ENCODE measurements at regions not wholly inside any gene's neighbourhood (a gene's known extent, or its start where the extent isn't known, plus 50 kb on each side); places are given as distances from the start of the nearest gene placed in this dataset.

DNA sequence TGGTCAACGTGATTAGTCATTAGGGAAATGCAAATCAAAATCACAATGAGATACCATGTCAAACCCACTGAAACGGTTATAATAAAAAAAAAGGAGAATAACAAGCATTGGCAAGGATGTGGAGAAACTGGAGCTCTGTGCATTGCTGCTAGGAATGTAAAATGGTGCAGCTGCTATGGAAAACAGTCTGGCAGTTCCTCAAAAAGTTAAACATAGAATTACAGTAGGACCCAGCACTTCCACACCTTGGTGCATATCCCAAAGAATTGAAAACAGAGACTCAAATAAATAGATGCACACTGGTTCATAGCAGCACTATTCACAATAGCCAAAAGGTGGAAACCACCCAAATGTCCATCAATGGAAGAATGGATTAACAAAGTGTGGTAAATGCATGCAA is 201.5 kb upstream of the TUT7 start:
- no peak for DNase-seq

DNA sequence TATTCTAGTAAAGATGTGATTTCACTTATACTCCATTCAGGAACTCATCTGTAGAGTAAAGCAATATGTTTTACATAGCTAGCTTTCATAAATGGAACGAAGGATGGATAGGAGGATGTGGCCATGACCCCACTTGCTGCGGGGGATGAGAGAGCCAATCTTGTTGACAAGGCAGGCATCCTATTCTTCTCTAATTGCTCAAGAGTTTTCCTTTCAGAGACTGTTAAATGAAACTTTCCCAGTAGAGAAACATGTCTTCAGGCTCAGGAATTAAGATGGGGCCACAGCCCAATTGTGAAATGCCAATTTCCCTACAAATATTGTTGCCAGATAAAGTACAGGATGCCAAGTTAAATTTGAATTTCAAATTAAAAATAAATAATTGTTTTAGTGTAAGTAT is 196.2 kb upstream of the TUT7 start:
- DNase-seq = no peak

DNA sequence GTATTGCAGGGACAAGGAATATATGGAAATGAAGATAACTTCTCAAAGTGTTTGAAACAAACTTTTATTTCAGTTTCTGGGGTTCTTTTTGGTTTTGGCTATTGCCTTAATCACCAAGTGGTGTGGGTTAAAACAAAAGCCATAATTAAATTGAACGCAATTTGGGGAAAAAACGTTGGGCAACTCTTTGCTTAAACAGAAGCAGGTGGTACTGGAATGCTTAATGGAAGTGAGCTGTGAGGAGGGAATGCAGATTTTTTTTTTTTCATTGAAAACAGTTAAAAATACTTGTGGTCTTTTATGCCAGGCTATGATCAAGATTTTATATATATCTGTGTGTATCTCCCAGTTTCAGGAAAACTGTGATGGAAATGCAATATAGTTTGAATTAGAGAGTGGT is 195.7 kb upstream of the TUT7 start:
- no peak for DNase-seq

DNA sequence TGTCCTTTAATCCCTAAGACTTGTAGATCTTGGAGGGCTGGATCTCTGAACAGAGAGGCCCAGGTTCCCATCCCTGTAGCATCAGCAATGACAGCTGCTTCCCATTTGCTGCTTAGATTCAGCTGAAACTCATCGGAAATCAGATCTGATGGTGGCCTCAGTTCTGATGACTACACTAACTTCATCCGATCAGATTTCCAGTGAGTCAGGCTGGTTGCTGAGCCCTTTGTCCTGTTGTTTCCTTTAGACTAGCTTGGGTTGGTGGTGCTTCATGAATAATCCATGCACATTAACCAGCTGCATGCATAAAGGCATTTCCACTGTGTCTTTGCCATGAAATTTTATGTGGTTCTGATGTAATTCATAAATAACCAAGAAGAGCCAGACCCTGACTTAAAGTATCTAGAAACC is 195.2 kb upstream of the TUT7 start:
- no peak for DNase-seq

DNA sequence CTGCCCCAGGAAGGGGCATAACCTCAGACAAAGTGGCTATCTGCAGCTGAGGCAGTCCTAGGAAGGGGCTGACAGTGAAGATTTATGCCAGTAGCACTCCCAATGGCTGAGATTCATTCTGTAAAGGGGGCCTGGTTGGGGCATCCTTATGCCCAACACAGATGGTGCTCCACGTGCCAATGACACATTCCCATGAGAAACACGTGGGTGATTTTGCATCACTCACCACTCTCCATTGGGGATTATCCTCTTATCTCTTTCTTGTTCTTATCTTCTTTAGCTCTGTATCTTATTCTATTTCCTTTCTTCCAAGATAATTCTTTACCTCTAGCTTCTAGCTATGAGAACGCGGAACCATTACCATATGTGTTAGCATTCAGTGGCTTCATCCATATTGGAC is 194.0 kb upstream of the TUT7 start:
- DNase-seq = no peak

DNA sequence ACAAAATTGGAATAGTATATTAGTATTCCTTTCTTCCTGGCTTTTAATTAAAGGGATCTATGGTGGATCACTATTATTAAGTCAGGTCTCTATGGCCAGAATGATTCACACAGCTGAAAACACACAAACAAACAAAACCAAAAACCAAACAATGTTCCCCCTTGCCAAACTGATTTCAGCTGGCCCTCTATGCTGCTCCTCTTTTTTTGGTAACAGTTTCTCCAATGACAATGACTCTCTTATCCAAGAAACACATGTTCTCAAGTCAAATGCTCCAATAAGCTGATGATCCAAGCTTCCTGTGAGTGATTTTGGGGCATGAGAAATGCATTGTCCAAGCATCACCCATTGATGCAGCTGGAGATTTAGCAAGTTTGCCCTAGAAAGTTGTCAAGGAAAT is 193.4 kb upstream of the TUT7 start:
- DNase-seq = no peak

DNA sequence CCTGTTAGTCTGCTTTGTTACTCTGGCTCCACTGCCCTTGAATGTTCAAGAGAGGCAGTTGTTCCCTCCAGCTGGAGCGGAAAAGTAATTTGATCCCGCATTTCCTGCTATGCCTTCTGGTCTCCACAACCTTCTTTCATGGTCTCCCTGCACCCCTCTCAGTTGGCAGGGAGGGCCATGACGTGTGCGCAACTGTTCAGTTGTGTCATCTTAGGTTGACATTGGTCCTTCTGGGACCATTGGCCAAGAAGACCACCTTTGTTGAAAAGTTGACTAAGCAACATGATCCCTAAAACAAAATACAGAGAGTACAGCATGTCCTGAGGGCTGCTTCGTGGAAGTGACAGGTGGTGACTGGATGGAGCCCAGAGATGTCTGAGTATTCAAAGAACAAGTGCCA is 192.5 kb upstream of the TUT7 start:
- DNase-seq = no peak

DNA sequence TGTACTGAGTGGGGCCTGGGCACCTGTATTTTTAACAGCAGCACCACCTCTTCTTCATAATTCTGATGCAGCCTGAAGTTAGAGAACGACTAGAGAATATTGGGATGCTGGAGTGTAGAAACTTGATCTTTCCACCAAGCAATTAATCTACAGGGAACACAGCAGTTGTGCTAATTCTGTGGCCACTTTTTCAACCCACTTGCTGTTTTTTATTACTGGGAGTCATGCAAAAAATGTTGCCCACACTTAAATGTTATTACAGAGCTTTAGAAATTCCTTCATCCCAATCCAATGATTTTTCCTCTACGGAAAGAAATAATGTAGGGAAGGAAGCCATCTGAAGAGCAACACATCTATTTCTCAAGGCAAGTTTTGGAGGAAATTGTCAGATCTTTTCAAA is 190.9 kb upstream of the TUT7 start:
- no peak for DNase-seq

DNA sequence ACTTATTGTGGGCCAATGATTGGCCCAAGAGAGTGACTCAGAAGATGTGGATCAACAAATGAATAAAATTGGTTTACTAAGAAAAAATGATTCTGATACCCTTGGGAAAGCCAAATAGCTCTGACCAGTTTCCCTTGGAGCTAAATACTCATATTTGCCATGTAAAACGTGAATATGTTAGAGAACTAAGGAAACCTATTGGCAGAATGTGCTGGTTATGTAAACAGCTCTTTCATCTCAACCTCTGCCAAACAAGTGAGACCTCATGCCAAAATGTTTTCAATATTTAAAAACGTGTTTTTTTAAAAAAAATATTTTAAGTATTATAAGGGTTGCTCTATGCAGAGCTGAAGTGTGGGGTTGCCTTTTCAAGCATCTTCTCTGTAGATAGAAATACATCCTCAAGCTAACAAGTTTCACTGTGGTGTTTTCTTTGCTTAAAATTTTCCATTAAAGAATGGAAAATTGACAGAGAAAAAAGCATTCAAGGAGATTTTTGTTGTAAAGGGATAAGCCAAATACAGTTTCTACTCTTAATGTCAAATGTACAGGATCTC is 186.9 kb upstream of the TUT7 start:
- no peak for DNase-seq

DNA sequence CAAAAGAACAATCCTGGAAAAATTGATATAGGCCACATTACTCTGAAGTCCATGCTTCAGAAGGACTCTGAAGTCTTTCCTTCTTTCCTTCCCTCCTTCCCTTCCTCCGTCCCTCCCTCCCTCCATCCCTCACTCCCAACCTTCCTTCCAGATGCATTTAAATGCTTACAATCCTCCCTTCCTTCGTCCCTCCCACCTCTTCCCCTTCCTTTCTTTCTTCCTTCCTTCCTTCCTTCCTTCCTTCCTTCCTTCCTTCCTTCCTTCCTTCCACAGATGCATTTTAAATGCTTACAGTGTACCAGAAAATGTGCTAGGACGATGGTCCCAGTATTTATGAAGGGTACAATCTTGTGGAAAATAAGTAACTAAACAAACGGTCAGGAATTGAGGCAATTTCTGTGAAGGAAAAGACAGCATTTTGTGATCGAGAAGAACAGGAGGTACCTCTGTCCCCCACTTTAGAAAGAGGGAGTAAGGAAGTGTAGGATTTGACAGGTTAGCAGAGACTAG is 181.3 kb upstream of the TUT7 start:
- no peak for DNase-seq

DNA sequence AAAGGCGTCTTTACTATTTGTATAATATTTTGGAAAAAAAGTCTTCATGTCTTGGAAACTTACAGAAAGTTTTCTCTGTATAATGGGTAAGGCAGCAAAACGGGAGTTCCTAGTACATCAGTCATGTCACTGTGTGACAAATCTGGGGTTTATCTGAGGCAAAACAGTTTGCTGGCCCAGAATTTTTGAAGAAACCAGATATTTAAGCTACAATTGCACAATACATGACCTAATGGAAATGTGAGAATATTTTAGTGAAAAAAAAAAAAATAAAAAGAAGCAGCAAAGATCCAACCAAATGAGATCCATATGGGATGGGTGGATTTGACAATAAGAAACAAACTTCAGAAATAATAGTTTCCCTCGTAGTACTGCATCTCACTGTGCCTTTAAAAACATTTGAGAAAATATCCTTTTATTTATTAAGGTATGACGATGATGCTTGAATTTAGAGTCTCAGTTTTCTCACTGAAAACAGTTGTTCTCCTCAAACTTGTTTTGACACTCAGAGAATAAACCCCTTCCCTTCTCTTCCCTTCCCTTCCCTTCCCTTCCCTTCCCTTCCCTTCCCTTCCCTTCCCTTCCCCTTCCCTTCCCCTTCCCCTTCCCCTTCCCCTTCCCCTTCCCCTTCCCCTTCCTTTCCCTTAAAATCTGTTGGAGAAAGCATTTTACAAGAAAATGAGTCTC is 180.5 kb upstream of the TUT7 start:
- DNase-seq = no peak

DNA sequence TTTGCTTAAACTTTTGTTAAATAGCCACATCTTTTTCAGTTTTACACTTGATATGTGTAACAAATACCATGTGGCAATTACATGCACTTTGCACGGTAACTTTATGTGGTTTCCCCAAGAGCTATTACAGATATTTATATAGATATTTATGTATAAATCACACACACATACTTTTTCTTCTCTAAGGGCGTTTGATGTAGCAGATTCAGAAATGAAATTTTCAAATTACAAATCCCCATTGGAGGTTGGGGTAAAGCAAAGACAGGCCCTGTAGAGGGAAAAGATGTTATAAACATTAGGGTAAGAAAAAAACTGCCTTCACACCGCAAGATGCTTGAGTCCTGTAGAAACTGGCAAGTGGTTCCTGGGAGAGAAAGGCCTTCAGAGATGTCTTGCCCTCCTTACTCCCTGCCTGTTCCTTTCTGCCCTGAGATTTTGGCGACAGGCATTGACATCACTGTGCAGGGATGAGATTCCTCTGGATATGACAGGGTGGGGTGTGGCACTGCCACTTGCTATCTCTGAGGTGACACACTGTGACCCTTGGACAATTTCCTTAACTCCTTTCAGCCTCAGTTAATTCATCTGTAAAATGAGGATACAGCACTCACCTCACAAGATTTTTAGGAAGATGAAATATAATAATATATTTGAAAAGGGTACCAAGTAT is 177.9 kb upstream of the TUT7 start:
- no peak for DNase-seq

DNA sequence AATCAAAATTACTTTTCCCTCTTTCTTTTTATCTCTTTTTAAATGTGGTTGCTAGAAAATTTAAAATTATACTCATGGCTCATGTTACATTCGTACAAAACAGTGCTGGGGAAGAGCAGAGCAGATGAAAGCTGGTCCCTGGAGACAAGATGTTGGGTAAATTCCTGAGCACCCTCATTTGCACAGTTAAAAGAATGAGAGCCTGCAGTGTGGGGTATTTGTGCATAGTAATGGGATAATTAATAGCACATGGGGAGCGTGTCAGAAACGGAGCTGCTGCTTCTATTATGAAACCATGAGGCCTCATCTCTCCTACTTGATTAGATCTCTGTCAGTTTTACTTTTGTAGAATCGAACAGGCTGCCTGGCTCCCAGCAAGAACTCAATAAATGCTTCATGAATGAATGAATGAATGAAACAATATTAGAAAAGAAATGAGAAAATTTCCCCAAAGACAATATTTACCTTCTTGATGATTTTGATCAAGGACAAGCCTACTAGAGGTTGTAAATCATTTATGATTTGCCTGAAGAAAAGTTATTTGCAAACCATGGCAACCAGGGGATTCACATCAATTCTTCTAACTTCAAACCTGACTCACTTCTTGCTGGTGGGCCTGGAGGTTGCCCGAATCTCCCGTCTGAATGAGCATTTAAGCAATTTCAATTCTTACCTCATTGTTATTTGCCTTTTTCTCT is 177.2 kb upstream of the TUT7 start:
- no peak for DNase-seq

DNA sequence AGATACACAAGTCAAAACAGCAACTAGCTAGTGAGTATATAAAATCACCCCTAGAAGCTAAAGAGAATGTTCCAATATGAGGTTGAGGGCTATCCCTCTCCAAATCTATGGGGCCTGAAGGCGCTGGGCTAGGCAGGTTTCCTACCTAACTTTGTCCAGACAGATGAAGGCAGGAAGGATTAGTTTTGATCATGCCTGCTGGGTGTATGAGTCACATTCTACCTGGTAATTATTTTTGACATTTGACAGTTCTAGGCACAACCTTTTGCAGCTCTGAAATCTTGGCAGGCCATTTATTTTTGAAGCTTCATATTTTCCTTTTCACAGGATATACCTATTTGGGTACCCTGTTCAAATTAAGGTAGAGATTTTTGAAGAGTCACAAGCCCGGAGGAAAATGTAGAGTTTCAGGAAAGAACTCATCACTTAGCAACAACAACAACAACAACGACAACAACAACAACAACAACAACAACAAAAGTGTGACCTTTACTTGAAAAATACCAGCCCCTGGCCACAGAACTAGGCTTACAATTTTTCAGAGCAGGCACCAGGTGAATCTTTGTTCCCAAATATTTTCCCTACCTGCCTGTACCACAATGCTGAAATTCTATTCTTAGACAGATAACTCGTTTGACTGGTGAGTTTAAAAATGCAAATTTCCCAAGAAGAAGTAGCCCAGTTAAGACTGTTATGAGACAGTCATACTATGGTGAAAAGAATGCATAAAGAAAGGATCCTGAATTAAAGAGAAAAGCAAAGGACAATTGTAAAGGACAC is 175.5 kb upstream of the TUT7 start:
- no peak for DNase-seq

DNA sequence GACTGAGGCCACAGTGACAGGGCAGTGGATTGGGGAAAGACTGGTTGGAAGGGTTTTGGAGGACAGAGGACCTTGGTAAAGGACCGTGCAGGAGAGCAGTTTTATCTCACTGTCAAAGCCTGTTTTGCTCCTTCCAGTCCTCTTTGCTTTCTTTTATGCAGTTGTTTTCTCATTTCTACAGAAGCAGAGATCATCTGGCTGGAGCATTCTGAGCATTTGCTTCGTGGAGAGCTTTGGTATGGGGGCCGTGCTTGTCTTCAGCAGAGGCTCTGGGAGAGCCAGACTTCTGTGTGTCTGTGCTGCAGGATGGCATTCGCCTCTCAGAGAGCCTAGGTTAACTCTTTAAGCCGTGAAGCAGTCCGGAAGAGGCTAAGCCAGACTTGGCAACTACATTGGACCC is 171.8 kb upstream of the TUT7 start:
- DNase-seq = no peak

DNA sequence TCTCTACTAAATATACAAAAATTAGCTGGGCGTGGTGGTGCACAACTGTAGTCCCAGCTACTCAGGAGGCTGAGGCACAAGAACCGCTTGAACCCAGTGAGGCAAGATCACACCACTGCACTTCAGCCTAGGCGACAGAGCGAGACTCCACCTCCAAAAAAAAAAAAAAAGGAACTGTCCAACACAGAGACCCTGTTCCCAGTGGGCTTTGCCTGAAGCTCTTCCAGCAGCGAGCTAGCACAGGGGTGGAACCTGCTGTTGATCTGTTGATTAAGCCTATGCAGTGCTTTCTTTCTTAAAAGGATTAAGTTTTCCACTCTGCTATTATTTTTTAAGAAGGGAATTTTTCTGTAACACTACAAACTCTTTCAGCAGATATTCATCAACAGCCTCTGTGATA is 171.0 kb upstream of the TUT7 start:
- DNase-seq = no peak

DNA sequence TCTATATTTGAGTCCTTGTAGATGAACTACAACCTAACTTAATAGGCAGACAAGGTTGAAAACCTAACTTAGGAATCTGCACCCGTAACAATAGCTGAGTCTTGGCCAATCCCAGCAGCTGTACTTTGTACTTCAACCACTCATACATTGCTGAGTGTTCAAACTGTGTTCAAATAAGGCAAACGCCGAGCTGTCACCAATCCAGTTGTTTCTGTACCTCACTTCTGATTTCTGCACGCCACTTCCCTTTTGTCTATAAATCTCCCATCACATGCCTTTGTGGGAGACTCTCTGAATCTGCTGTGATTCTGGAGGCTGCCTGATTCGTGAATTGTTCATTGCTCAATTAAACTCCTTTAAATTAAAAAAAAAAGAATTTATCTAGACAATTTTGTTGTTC is 167.8 kb upstream of the TUT7 start:
- no peak for DNase-seq

DNA sequence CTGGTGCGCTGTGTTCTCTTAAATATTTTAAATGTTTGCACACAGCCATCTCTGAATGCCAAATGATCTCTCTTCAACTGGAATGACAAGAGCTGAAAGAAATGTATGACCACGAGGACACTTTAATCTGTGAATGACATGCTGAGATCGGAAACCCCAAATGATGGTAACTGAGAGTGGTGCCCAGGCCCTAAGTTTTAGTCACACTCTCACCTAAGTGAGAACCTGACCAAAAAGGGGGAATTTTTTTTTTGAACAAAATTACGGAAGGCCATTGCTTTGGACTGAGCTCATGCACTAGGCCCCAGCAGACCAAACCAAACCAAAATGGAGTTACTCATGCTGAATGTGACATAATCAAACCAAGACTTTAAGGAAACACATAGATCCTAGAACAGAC is 167.1 kb upstream of the TUT7 start:
- DNase-seq = no peak

DNA sequence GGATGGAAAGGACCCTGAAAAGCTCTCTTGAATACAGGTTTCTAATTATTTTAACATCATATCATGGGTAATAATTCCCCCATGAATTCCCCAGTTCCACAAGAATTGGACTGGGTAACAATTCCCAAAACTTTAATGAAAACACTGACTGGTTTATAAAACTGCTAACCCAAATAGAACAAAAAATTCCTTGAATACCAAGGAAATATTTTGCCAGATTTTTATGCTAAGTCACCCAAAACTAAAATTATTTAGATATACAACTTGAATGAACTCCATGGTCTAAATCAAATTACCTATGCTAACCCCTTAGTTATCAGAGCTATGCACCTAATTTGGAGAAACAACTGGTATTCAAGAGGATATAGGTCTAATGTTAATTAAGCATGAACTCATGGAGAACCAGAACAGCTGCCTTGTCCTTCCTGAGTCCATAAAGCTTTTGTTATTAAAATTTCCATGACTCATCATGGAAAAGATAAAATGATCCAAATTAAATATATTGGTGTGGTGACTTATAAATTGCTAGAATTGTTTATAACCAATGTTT is 164.9 kb upstream of the TUT7 start:
- no peak for DNase-seq

DNA sequence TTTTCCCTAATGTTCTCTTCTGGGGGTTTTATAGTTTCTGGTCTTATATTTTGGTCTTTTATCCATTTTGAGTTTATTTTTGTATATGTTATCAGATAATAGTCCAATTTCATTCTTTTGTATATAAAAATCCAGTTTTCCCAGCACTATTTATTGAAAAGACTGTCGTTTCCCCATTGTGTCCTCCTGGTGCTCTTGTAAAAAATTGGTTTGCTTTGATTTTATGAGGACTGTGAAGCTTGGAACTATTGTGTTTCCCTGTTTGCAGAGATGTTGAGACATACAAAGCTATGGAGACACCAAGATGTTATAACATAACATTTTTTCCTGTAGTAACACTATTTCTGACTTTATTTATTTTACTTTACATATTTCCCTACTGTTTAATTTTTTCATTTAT is 163.3 kb upstream of the TUT7 start:
- DNase-seq = no peak

DNA sequence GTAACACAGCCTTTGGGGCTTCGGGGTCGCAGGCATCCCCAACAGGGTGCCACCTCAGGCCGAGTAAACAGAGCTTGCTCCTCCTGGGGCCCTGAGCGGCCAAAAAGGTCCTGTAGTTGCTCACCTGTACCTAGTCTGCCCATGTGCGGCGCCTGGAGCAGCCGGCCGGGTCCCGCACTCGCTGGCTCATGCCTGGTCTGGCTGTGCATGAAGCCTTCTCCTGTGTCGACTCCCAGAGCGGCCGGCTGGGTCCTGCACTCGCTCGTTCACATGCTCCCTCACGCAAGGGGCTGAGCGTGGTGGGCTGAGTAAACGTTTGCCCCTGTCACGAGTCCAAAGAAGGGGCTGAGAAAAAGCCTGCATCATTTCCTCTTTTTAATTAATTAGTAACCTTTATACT is 162.4 kb upstream of the TUT7 start:
- no peak for DNase-seq

DNA sequence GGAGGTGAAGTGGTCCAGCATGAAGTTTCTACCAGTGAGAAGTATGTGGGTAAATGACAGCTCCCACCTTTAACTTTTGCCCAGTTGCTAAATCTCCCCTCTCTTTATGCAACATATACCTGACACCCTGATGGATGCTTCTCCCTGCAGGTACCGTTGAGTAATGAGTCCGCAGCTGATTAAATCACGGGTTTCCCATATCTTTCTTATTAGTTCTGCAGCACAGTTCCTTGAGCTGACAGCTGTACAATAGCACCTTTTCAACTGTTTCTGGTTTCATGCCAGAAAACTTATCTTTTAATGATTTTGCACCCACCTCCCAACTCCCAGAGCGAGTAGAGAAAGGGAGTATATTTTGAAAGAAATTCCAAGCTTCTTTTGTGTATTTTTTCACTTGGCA is 161.0 kb upstream of the TUT7 start:
- DNase-seq = no peak

DNA sequence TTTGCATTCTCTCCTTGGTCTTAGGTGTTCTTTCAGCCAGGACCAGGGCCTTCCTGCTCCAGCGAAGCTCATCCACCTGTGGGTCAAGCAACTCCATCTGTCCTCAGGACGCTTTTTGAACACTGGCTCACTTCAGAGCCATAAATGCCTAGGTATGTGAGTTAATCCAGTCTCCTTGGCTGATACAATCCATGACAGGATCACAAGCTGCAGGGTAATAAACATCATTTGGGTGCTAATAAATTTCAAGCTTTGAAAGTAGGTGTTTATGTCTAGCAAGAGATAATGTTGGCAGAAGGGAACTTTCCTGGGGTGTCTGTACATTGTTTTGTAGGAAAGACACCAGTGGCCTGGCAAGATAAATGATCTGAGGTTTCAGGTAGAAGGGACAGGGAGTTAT is 159.2 kb upstream of the TUT7 start:
- no peak for DNase-seq
